A673 (cell line): ENCODE measurements at regions not wholly inside any gene's neighbourhood (a gene's known extent, or its start where the extent isn't known, plus 50 kb on each side); places are given as distances from the start of the nearest gene placed in this dataset.

Source experiments
- BruUV-seq: library from RNA; stranded (reverse); fragments of 400-500 nt; replicated peaks from 2 replicates; lab custom pipeline; 2021; lab: Mats Ljungman, UMichigan
- CTCF ChIA-PET: fragments of 300-600 bp; sonication (Branson Sonifier 250); formaldehyde crosslinking; loops from one replicate; lab custom pipeline; 2022; ENCODE audit warnings: antibody characterized with exemption; lab: Charles Lee
- POLR2A ChIA-PET: fragments of 300-600 bp; sonication (Branson Sonifier 250); formaldehyde crosslinking; loops from one replicate; lab custom pipeline; 2022; ENCODE audit warnings: antibody characterized with exemption; ENCODE audit not compliant: low non-redundant PET; lab: Charles Lee
- DNase-seq: peaks from one replicate; pipeline ENCODE4 v3.0.0-alpha.2; 2015; ENCODE audit warnings: low spot score
- H3K27ac ChIP-seq: fragments of 200-600 bp; sonication (generic); 2 replicates; pipeline ENCODE4 v1.5.1; 2016; ENCODE audit warnings: mixed run types, low read depth, mild to moderate bottlenecking, mixed read lengths, antibody characterized with exemption, low read length; ENCODE audit not compliant: poor library complexity, severe bottlenecking
- H3K27me3 ChIP-seq: fragments of 200-600 bp; sonication (generic); replicated peaks from 2 replicates; pipeline ENCODE4 v1.6.1; 2017; ENCODE audit warnings: mixed run types, low read depth, mild to moderate bottlenecking, mixed read lengths, antibody characterized with exemption, low read length; ENCODE audit not compliant: insufficient read depth, poor library complexity
- H3K36me3 ChIP-seq: fragments of 200-600 bp; sonication (generic); 2 replicates; pipeline ENCODE4 v1.6.1; 2016; ENCODE audit warnings: mixed run types, mild to moderate bottlenecking, mixed read lengths, antibody characterized with exemption, low read length; ENCODE audit not compliant: insufficient read depth, poor library complexity, severe bottlenecking
- H3K4me1 ChIP-seq: fragments of 200-600 bp; sonication (generic); 2 replicates; pipeline ENCODE4 v1.6.1; 2017; ENCODE audit warnings: mixed run types, mild to moderate bottlenecking, mixed read lengths, antibody characterized with exemption, low read length; ENCODE audit not compliant: insufficient read depth, poor library complexity, severe bottlenecking
- H3K4me3 ChIP-seq: fragments of 200-600 bp; sonication (generic); 2 replicates; pipeline ENCODE4 v1.5.1; 2016; ENCODE audit warnings: low read depth, mixed run types, mild to moderate bottlenecking, mixed read lengths, low read length; ENCODE audit not compliant: poor library complexity, severe bottlenecking
- H3K9me3 ChIP-seq: fragments of 200-600 bp; sonication (generic); 2 replicates; pipeline ENCODE4 v1.6.1; 2016; ENCODE audit warnings: mixed run types, low read depth, mild to moderate bottlenecking, mixed read lengths, antibody characterized with exemption, low read length; ENCODE audit not compliant: poor library complexity, severe bottlenecking
- EZH2 ChIP-seq: fragments of 200-600 bp; sonication (generic); IDR thresholded peaks from 2 replicates; pipeline ENCODE4 v1.6.1; 2017; ENCODE audit warnings: borderline replicate concordance, low read depth, mild to moderate bottlenecking, mixed read lengths, antibody characterized with exemption, low read length; ENCODE audit not compliant: poor library complexity, severe bottlenecking
- intact Hi-C: fragments of 100-400 bp; cut with micrococcal nuclease; formaldehyde crosslinking; loops from one replicate; pipeline ENCODE4 v1.10.0; 2022; ENCODE audit not compliant: unreplicated experiment
- TF ChIP-seq, protein P1 (sequence below): fragments of 300-800, 200-600 bp; sonication (generic); conservative IDR thresholded peaks from 2 replicates; pipeline ENCODE4 v1.5.1; 2017; ENCODE audit warnings: low read depth, mild to moderate bottlenecking, antibody characterized with exemption, low read length, moderate library complexity, mixed read lengths

DNA sequence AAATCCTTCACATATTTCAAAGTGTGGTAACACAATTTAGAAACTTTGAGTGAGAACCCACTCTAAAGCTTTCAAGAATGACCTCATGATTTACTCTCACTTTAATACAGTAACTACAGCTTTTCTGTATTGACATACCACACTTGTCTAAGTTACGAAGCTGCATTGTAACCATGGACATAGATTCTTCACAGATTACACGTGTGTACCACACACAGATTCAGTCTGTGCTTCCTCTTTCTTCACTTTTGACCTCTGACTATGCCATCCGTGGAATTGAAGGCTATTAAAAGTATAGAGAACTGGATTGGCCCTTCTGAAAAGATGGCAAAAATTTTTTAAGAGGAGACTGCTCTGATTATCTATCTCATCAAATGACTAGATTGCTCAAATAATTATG lies 172.7 kb downstream of the TANC2 start:
- Histone ChIP-seq H3K27me3 (no peaks in the 10 kb centered on the region), H3K36me3 (no peaks in the 10 kb centered on the region), H3K27ac (no peak overlapping the region), H3K4me1 (no peaks in the 10 kb centered on the region), H3K9me3 (no peaks in the 10 kb centered on the region), H3K4me3 (no peak overlapping the region)
- BruUV-seq: no TSS peak
- no peak for TF ChIP-seq EZH2
- TF ChIP-seq, protein P1, sequence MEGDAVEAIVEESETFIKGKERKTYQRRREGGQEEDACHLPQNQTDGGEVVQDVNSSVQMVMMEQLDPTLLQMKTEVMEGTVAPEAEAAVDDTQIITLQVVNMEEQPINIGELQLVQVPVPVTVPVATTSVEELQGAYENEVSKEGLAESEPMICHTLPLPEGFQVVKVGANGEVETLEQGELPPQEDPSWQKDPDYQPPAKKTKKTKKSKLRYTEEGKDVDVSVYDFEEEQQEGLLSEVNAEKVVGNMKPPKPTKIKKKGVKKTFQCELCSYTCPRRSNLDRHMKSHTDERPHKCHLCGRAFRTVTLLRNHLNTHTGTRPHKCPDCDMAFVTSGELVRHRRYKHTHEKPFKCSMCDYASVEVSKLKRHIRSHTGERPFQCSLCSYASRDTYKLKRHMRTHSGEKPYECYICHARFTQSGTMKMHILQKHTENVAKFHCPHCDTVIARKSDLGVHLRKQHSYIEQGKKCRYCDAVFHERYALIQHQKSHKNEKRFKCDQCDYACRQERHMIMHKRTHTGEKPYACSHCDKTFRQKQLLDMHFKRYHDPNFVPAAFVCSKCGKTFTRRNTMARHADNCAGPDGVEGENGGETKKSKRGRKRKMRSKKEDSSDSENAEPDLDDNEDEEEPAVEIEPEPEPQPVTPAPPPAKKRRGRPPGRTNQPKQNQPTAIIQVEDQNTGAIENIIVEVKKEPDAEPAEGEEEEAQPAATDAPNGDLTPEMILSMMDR: no peak
- intact Hi-C loops: no loop called here
- ChIA-PET POLR2A (interaction anchor here (0.5 kb wide), 1 partner anchor 290 kb away, joined by 3 read pairs; no protein-coding TSS in a partner anchor), CTCF (no interaction called here)
- no peak for DNase-seq

DNA sequence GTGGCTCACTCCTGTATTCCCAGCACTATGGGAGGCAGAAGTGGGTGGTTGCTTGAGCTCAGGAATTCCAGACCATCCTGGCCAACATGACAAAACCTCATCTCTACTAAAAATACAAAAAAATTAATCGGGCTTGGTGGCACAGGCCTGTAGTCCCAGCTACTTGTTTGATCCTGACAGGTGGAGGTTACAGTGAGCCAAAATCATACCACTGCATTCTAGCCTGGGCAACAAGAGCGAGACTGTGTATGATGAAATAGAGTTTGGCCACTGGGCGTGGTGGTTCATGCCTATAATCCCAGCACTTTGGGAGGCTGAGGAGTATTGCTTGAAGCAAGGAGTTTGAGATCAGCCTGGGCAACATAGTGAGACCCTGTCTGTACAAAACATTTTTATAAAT lies 173.3 kb downstream of the TANC2 start:
- BruUV-seq: no TSS peak
- H3K4me3 ChIP-seq: no peak overlapping the region
- intact Hi-C loops: no loop called here
- CTCF ChIA-PET: no interaction called here
- DNase-seq: no peak
- no peaks in the 10 kb centered on the region for H3K27me3 ChIP-seq
- TF ChIP-seq EZH2: no peak
- TF ChIP-seq, protein P1: no peak
- no peaks in the 10 kb centered on the region for H3K4me1 ChIP-seq
- H3K9me3 ChIP-seq: no peaks in the 10 kb centered on the region
- H3K36me3 ChIP-seq: no peaks in the 10 kb centered on the region
- POLR2A ChIA-PET: no interaction called here
- no peak overlapping the region for H3K27ac ChIP-seq

DNA sequence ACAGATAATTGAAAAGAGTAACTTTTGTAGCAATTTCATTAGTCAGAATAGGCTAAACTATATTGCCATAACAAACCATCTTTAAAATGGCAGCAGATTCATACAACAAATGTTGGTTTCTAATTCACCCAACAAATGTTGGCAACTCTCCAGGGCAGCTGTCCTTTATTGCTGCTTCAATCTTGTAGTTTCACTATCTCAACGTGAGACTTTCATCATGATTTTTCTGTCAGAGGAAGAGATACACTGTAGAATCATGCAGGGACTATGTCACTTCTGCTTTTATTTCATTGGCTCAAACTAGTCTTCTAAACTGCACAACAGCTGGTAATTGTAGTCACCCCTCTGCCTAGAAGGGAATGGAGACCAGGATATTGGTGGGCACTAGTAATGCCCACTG lies 174.2 kb downstream of the TANC2 start:
- H3K27me3 ChIP-seq: no peaks in the 10 kb centered on the region
- peak; percentile 36 for DNase-seq
- TF ChIP-seq, protein P1: no peak
- POLR2A ChIA-PET: no interaction called here
- no peaks in the 10 kb centered on the region for H3K4me1 ChIP-seq
- H3K36me3 ChIP-seq: no peaks in the 10 kb centered on the region
- H3K9me3 ChIP-seq: no peaks in the 10 kb centered on the region
- no peak overlapping the region for H3K4me3 ChIP-seq
- intact Hi-C loops: no loop called here
- no peak overlapping the region for H3K27ac ChIP-seq
- no TSS peak for BruUV-seq
- CTCF ChIA-PET: no interaction called here
